GM12875 (cell line): ENCODE measurements at regions not wholly inside any gene's neighbourhood (a gene's known extent, or its start where the extent isn't known, plus 50 kb on each side); places are given as distances from the start of the nearest gene placed in this dataset.

Experiments used
- H3K4me3 ChIP-seq: one replicate; pipeline ENCODE4 v1.5.1; 2011; ENCODE audit warnings: low read depth, low read length, control low read depth
- TF ChIP-seq, protein P1 (sequence below): IDR thresholded peaks from 2 replicates; pipeline ENCODE4 v1.5.1; 2011; ENCODE audit warnings: low read depth, mild to moderate bottlenecking, control low read depth, inconsistent platforms, low read length, moderate library complexity, borderline replicate concordance; ENCODE audit not compliant: insufficient read depth

DNA sequence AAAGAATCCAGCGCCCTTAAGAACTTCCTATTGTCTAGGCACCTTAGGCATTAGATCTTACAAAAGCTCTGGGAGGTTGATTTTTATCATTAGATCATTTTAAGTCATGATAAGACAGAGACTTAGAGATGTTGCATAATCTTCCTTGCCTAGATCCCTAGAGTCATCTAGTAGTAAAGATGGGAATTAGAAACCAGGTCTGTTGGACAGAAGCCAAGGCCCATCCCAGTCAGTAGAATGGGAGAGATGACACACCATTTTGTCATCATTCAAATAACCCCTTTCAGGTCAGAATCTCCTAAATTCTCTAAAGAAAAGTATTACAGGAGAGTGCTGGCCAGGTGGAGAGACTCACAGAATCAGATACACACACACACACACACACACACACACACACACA, 579.1 kb downstream of the BMP2 start:
- TF ChIP-seq, protein P1, sequence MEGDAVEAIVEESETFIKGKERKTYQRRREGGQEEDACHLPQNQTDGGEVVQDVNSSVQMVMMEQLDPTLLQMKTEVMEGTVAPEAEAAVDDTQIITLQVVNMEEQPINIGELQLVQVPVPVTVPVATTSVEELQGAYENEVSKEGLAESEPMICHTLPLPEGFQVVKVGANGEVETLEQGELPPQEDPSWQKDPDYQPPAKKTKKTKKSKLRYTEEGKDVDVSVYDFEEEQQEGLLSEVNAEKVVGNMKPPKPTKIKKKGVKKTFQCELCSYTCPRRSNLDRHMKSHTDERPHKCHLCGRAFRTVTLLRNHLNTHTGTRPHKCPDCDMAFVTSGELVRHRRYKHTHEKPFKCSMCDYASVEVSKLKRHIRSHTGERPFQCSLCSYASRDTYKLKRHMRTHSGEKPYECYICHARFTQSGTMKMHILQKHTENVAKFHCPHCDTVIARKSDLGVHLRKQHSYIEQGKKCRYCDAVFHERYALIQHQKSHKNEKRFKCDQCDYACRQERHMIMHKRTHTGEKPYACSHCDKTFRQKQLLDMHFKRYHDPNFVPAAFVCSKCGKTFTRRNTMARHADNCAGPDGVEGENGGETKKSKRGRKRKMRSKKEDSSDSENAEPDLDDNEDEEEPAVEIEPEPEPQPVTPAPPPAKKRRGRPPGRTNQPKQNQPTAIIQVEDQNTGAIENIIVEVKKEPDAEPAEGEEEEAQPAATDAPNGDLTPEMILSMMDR = no peak

DNA sequence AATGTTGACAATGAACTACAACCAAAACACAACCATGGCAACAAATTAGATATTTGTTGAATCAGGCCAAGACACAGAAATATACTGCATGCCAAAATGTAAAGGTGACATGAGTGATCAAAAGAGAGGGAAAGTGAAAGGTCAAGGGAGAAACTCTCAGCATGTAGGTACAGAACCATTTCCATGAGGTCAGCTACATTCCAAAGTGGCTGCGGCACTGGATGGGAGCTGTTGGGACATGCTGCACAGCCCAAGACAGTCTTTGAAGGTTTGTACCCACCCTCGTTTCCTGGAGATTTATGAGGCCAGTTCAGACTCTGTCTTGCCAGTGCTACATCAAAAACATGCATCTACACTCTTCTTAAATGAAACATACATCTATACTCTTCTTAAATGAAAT, 579.9 kb downstream of the BMP2 start:
- TF ChIP-seq, protein P1 = no peak
- no peak overlapping the region for H3K4me3 ChIP-seq

More for the DNA sequence above, 579.1 kb downstream of the BMP2 start:
- no peak overlapping the region for H3K4me3 ChIP-seq

DNA sequence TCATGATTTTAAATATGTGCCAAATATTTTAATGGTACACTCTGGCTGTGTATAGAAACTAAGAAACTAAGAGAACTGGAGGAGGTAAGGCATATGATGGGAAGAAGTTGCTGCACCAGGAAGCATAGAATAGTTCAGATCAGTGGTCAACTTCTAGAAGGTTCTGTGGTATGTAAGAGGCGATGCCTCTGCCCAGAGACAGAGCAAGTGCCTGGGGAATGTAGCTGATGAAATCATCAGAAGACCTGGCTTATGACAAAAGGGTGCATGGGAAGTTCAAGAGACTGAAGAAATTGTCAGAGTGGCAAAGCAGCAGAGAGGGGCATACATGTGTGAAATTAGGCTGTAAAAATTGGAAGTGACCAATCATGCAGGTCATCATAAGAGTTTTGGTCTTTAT, 580.8 kb downstream of the BMP2 start:
- TF ChIP-seq, protein P1 = no peak
- no peak overlapping the region for H3K4me3 ChIP-seq

DNA sequence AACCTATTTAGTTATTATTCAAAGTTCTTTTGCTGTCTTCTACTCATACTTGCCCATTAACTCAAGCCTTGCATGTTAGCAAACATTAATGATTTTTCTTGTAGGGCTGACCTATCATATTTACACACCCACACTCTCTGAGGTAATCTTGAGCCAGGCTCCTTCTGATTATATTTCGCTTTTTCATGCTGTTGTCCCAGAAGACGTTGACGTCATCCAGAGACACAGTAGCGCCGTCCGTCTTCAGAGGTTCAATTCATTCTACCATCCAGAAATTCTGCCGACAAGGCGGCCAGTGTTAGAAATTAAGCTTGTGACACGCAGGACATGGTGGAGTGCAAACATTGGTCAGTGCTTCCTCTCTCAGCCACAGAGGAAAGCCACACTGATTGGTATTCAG, 584.7 kb downstream of the BMP2 start:
- TF ChIP-seq, protein P1 = no peak
- H3K4me3 ChIP-seq = no peak overlapping the region

DNA sequence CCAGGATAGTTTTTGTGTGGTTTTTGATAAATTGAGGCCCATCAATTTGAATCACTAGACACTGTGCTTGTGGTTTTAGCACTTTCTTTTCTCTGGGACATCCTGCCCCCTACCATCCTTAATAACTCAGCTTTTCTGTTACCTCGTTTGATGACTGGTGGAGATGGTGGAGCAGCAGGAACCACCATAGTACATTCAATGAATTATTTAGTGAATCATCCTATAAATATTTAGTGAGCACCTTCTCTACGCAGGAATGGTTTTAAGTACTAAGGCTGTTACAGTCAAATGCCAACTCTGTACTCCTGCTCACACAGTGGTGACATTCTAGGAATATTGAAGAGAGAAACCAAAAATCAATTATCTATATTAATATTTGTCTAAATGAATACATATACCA, 585.2 kb downstream of the HAO1 start:
- TF ChIP-seq, protein P1 = no peak
- H3K4me3 ChIP-seq = no peak overlapping the region

DNA sequence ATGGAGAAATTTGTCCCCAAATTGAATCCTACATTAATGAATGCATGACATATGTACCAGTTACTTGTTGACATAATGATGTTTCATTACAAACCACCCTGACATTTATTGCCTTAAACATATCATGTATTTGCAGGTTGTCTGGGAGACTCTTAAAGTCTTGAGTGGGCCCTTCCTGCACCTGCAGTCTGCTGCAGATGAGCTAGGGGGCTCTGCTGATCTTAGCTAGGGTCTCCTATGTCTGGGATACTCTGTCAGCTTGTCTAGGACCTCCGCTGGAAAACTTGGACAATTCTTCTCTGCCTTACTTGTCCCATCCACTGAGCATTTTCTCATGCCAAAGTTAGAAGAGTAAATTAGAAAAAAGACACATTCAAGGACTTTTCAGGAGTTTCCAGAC, 581.6 kb downstream of the HAO1 start:
- TF ChIP-seq, protein P1 = no peak
- no peak overlapping the region for H3K4me3 ChIP-seq

DNA sequence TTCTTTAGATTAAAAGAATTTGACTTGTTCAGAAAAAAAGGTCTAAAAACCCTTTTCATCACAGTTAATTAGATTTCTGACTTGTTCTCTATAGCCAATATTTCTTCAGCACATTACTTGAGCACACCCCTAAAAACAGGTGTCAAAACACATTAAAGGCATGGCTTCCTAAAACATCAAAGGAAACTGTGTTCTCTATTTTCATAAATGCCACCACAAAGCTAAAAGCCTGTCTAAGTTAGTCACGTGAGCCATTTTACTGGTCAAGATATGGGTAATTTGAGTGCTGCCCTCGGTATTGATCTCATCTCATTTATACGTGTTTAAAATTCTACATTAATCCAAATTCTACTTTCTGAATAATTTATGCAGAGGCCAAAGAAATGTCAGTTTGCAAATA, 580.5 kb downstream of the HAO1 start:
- TF ChIP-seq, protein P1 = no peak
- H3K4me3 ChIP-seq = no peak overlapping the region
